Stimulated activated effector memory CD8-positive, alpha-beta T cell treated with anti-CD3 and anti-CD28 coated beads, Interleukin-12 subunit alpha, Interleukin-12 subunit beta, amount 100 ng/mL, for 72 hours (primary cell): ENCODE measurements at regions not wholly inside any gene's neighbourhood (a gene's known extent, or its start where the extent isn't known, plus 50 kb on each side); places are given as distances from the start of the nearest gene placed in this dataset.
A peak's percentile ranks its signal among the peaks of the same experiment; 100 is the strongest.

ENCODE experiments used
- ATAC-seq: fragments of 150-1000 bp; cut with Tn5 transposase; 2 replicates; pipeline ENCODE4 v1.10.0; 2021
- DNase-seq, 2 donors: peaks; one replicate each; pipeline ENCODE4 v3.0.0; 2021 to 2022; ENCODE audit warnings: low spot score in 2 of 2
- H3K27ac Mint-ChIP-seq: one replicate; pipeline ENCODE4 v1.8.0; 2022; ENCODE audit warnings: mild to moderate bottlenecking, mixed read lengths
- H3K36me3 Mint-ChIP-seq: one replicate; pipeline ENCODE4 v1.8.0; 2022; ENCODE audit warnings: mild to moderate bottlenecking, mixed read lengths
- H3K4me1 Mint-ChIP-seq: one replicate; pipeline ENCODE4 v1.8.0; 2022; ENCODE audit warnings: mixed read lengths
- H3K4me3 Mint-ChIP-seq: one replicate; pipeline ENCODE4 v1.8.0; 2022; ENCODE audit warnings: mild to moderate bottlenecking, mixed read lengths
- H3K9me3 Mint-ChIP-seq: one replicate; pipeline ENCODE4 v1.8.0; 2022; ENCODE audit warnings: mixed read lengths

GRCh38 chr13:80477661-80478443 lies 136.9 kb upstream of the SPRY2 start:
- Mint-ChIP-seq H3K9me3 (peaks cover 2% of the 10 kb centered on the region), H3K4me1 (peaks cover 10% of the 10 kb centered on the region), H3K27ac (no peak overlapping the region), H3K36me3 (no peaks in the 10 kb centered on the region), H3K4me3 (no peak overlapping the region)
- DNase-seq (no peak), ATAC-seq (peak; percentile 75)

GRCh38 chr13:80476953-80477352 lies 136.0 kb upstream of the SPRY2 start:
- Mint-ChIP-seq H3K4me3 (no peak overlapping the region), H3K36me3 (no peaks in the 10 kb centered on the region), H3K27ac (no peak overlapping the region), H3K4me1 (peaks cover 10% of the 10 kb centered on the region), H3K9me3 (peaks cover 2% of the 10 kb centered on the region)
- DNase-seq (no peak), ATAC-seq (no peak)

DNA sequence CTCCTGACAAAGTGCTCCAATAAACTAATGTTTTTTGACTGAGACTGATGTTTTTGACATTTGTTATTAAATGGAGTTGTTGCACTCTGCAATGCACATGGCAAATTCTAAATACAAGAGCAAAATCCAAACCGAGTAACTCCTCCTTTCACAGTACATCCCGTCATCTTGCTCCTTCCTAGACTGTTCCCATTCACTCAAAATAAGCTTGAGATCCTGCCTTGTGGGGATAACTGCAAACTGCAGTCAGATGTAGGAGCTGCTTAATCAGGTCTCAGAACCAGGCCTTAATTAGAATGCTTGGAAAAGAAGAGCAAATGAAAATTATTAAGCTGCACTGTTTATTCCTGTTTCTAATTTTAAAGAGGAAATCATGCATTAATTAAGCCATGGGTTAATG lies 134.8 kb upstream of the SPRY2 start:
- H3K4me1 Mint-ChIP-seq = peaks cover 10% of the 10 kb centered on the region
- DNase-seq (no peak), ATAC-seq (no peak)
- peaks cover 2% of the 10 kb centered on the region for H3K9me3 Mint-ChIP-seq
- H3K4me3 Mint-ChIP-seq = no peak overlapping the region
- no peak overlapping the region for H3K27ac Mint-ChIP-seq
- no peaks in the 10 kb centered on the region for H3K36me3 Mint-ChIP-seq

DNA sequence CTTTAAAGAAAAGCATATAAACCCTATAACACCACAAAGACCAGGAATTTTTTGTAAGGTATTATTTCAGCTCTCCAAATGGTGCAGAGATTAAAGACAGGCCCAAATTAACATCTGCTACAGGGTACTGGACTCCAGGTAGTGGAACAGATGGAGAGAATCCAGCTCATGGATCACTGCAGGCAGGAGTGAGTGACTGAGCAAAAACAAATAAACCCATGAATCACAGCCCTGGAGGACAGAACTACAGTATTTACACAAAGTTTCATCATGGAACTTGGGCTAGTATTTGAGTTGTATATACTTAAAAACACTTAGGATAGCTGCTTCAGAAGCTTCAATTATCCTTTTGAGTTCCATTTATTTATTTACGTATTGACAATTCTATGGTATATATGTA lies 132.8 kb upstream of the SPRY2 start:
- DNase-seq = no peak
- peaks cover 10% of the 10 kb centered on the region for H3K4me1 Mint-ChIP-seq
- H3K4me3 Mint-ChIP-seq = no peak overlapping the region
- peaks cover 7% of the 10 kb centered on the region for H3K9me3 Mint-ChIP-seq
- no peak for ATAC-seq
- no peaks in the 10 kb centered on the region for H3K36me3 Mint-ChIP-seq
- no peak overlapping the region for H3K27ac Mint-ChIP-seq

- no peak for DNase-seq
- ATAC-seq = peak; percentile 43
- no peak overlapping the region for H3K27ac Mint-ChIP-seq
- no peaks in the 10 kb centered on the region for H3K36me3 Mint-ChIP-seq
- H3K4me3 Mint-ChIP-seq = no peak overlapping the region
- peaks cover 5% of the 10 kb centered on the region for H3K9me3 Mint-ChIP-seq
- no peaks in the 10 kb centered on the region for H3K4me1 Mint-ChIP-seq
Observed at GRCh38 chr13:80469853-80470381, 129.0 kb upstream of the SPRY2 start.

DNA sequence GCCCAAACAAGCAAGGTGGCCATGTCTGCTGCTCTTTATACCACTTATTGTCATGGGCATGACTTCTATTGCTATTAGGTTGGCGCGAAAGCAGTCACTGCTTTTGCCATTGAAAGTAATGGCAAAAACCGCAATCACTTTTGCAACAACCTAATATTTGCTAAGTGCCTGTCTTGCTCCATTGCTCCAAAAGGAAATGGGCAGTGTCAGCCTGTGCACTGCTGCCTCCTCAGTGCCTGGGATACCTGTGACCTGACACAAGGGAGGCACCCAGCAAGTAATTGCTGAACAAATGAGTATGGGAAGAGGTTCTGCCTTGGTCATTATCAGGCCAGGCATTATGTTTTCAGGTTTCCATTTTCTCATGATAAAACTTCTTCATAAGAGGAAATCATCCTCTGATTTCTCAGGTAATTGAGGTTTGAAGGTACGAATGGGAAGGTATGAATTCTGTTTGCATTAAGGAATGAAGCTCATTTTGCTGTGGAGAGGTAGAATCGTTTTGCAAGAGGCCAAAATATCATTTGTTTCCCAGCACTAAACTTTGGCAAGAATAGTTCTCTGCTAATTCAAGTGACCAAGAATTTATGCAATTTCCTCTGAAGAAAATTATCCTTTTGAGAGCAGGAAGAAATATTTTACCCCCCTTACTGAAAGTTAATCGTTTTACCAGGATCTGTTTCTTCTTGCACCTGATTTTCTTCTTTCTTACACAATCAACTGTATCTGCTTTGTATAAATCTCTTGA lies 128.4 kb upstream of the SPRY2 start:
- Mint-ChIP-seq H3K36me3 (no peaks in the 10 kb centered on the region), H3K27ac (no peak overlapping the region), H3K4me3 (no peak overlapping the region), H3K4me1 (no peaks in the 10 kb centered on the region), H3K9me3 (peaks cover 5% of the 10 kb centered on the region)
- DNase-seq (no peak), ATAC-seq (no peak)

DNA sequence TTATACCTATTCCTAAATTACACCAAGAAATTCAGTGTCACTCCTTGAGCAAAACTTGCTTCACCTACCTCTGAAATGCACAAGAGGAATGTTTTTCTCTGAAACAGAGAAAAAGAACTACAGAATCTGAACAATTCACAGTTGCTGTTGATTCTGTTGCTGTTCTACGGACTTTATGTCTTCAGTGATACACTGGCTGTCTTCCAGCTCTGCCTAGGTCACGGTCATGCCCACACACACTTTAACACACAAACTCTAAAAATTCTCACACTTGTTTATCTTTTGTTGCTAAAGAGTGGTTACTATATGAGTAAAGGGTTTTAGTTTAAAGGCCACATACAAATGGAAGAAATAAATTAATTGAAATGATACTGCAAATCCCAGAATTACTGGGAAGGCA lies 124.4 kb upstream of the SPRY2 start:
- Mint-ChIP-seq H3K4me3 (no peak overlapping the region), H3K36me3 (no peaks in the 10 kb centered on the region), H3K9me3 (peaks cover 2% of the 10 kb centered on the region), H3K4me1 (no peaks in the 10 kb centered on the region), H3K27ac (no peak overlapping the region)
- no peak for DNase-seq
- no peak for ATAC-seq

GRCh38 chr13:80463673-80464352 lies 122.9 kb upstream of the SPRY2 start:
- Mint-ChIP-seq H3K4me1 (no peaks in the 10 kb centered on the region), H3K27ac (no peak overlapping the region), H3K9me3 (peaks cover 1% of the 10 kb centered on the region), H3K4me3 (no peak overlapping the region), H3K36me3 (no peaks in the 10 kb centered on the region)
- ATAC-seq (no peak), DNase-seq (no peak)

- Mint-ChIP-seq H3K9me3 (peaks cover 2% of the 10 kb centered on the region), H3K36me3 (no peaks in the 10 kb centered on the region), H3K27ac (no peak overlapping the region), H3K4me1 (no peaks in the 10 kb centered on the region), H3K4me3 (no peak overlapping the region)
- DNase-seq (no peak), ATAC-seq (no peak)
Observed at GRCh38 chr13:80462567-80462966, 121.6 kb upstream of the SPRY2 start.

DNA sequence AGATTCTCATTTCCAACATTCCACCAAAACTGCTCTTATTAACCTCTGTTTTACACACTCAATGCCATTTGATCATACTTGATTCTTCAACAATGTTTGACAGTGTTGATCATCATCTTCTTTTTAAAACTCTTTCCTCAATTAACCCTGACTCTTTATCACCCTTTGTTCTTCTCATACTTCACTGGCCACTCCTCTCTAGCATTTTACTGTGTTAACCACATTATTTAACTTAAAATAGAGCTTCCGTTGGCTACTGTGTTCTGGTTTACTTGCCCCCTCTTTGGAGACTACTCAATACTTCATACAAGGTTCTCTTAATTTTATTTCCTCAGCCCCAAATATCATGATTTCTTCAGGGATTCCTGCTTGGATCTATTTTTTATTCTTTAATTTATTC lies 121.1 kb upstream of the SPRY2 start:
- H3K27ac Mint-ChIP-seq = no peak overlapping the region

GRCh38 chr13:80458543-80458942 lies 117.6 kb upstream of the SPRY2 start:
- H3K4me1 Mint-ChIP-seq = no peaks in the 10 kb centered on the region
- no peak for DNase-seq
- peaks cover 4% of the 10 kb centered on the region for H3K9me3 Mint-ChIP-seq

More for the DNA sequence above, 121.1 kb upstream of the SPRY2 start:
- peaks cover 4% of the 10 kb centered on the region for H3K9me3 Mint-ChIP-seq
- no peak for DNase-seq
- no peak for ATAC-seq
- H3K4me3 Mint-ChIP-seq = no peak overlapping the region
- no peaks in the 10 kb centered on the region for H3K4me1 Mint-ChIP-seq
- H3K36me3 Mint-ChIP-seq = no peaks in the 10 kb centered on the region

DNA sequence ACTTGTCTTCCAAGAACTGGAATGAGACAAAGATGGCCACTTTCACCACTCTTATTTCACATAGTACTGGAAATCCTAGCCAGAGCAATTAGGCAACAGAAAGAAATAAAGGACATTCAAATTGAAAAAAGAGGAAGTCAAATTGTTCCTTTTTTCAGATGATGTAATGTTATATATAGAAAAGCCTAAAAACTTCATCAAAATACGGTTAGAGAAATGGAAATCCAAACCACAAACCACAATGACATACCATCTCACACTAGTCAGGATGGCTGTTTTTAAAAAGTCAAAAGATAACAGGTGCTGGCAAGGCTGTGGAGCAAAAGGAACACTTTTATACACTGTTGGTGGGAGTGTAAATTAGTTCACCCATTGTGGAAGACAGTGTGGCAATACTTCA lies 113.3 kb upstream of the SPRY2 start:
- Mint-ChIP-seq H3K36me3 (no peaks in the 10 kb centered on the region), H3K27ac (no peak overlapping the region), H3K4me3 (no peak overlapping the region), H3K9me3 (peaks cover 10% of the 10 kb centered on the region), H3K4me1 (no peaks in the 10 kb centered on the region)
- DNase-seq (no peak), ATAC-seq (no peak)

More at GRCh38 chr13:80458543-80458942, 117.6 kb upstream of the SPRY2 start:
- no peak for ATAC-seq
- H3K4me3 Mint-ChIP-seq = no peak overlapping the region
- H3K27ac Mint-ChIP-seq = no peak overlapping the region
- H3K36me3 Mint-ChIP-seq = no peaks in the 10 kb centered on the region

GRCh38 chr13:80452279-80452678 lies 111.4 kb upstream of the SPRY2 start:
- DNase-seq (no peak), ATAC-seq (no peak)
- no peaks in the 10 kb centered on the region for H3K36me3 Mint-ChIP-seq
- no peak overlapping the region for H3K27ac Mint-ChIP-seq
- H3K9me3 Mint-ChIP-seq = peaks cover 6% of the 10 kb centered on the region
- H3K4me3 Mint-ChIP-seq = no peak overlapping the region
- no peaks in the 10 kb centered on the region for H3K4me1 Mint-ChIP-seq

- no peak overlapping the region for H3K27ac Mint-ChIP-seq
- H3K4me3 Mint-ChIP-seq = no peak overlapping the region
Observed at GRCh38 chr13:80451641-80452040, 110.7 kb upstream of the SPRY2 start.

DNA sequence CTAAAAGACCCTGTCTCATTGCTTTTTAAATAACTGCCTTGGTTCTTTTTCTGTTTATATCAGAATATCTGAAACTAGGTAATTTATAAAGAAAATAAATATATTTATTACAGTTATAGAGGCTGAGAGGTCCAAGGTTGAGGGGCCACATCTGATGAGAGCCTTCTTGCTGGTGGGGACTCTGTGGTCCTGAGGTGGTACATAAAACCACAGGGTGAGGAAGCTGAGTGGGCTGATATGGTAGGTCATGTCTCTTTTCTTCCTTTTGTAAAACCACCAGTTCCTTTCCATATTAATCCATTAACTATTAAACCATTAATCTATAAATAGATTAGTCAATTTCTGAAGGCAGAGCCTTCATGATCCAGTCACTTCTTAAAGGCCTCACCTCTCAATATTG lies 109.5 kb upstream of the SPRY2 start:
- Mint-ChIP-seq H3K27ac (no peak overlapping the region), H3K9me3 (peaks cover 6% of the 10 kb centered on the region), H3K36me3 (no peaks in the 10 kb centered on the region), H3K4me3 (no peak overlapping the region), H3K4me1 (no peaks in the 10 kb centered on the region)
- DNase-seq (no peak), ATAC-seq (no peak)

More at GRCh38 chr13:80451641-80452040, 110.7 kb upstream of the SPRY2 start:
- peaks cover 6% of the 10 kb centered on the region for H3K9me3 Mint-ChIP-seq
- ATAC-seq (no peak), DNase-seq (no peak)
- no peaks in the 10 kb centered on the region for H3K36me3 Mint-ChIP-seq
- no peaks in the 10 kb centered on the region for H3K4me1 Mint-ChIP-seq
